ENCODE measurements at regions not wholly inside any gene's neighbourhood (a gene's known extent, or its start where the extent isn't known, plus 50 kb on each side); places are given as distances from the start of the nearest gene placed in this dataset.

DNA sequence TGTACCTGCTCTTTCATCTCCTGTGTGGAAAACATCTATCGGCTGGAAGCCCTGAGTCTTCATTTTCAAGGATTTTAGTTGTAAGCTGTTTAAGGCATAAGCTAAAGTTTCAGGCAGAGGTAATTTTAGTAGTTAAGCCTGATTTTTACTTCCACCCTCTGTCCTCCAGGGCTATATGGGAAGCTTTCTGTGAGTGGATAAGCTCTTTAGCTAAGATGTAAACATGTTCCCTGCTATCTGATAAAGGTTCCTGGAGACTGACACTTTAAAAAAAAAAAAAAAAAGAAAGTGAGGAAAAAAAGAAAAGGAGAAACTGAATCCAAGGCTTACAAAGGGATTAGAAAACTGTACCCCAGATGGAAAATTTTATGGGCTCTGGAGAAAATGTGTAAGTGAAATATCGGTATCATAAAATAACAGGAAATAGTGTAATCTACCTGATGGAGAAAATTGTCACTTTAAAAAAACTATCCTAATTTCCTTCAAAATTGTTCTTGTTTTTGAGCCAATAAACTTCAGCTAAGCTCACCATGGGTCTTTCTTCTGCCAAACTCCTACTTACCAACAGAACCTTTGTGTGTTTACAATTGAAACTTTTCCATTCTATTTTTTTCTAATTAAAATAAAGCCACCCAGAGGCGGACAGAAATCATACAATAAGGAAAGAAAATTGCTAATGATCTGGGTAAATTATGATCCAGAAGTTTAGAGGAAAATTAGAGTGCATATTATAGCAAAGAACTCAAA lies 180.5 kb downstream of the TGFB2 start:
- no peak for DNase-seq
- intact Hi-C loops (cut with micrococcal nuclease): loop anchor here (10.0 kb wide), 1 partner anchor 191 kb away; no protein-coding TSS in a partner anchor
- no peak for TF ChIP-seq CTCF (IDR thresholded peaks at IDR 0.05; ENCODE audit: borderline replicate concordance)
- H3K27ac ChIP-seq (replicated peaks): no peak overlapping the region
- no peaks in the 10 kb centered on the region for H3K4me1 ChIP-seq
- H3K27me3 ChIP-seq (ENCODE audit: low read depth): no peaks in the 10 kb centered on the region
- H3K36me3 ChIP-seq: no peaks in the 10 kb centered on the region
- no peak overlapping the region for H3K4me3 ChIP-seq
- H3K9me3 ChIP-seq (replicated peaks): no peaks in the 10 kb centered on the region

DNA sequence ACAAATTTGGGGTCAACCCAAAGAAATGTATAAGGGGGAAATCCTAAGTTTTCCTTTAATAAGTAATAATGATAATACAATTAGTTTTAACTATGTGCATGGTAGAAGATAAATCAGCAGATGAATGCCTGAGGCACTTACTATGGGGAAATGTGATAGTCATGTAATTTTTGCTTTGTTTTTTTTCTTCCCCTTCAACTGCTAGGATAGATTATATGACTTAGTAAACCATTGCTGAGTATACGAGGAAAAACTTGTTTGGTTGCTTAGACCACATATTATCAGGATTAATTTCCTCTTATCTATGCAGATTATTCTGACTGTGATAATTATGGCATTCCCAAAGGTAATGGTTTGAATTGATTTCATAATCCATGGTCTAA lies 181.1 kb downstream of the TGFB2 start:
- no peak for TF ChIP-seq CTCF (IDR thresholded peaks at IDR 0.05; ENCODE audit: borderline replicate concordance)
- H3K9me3 ChIP-seq (replicated peaks): no peaks in the 10 kb centered on the region
- no peak for DNase-seq
- intact Hi-C loops (cut with micrococcal nuclease): loop anchor here (10.0 kb wide), 1 partner anchor 191 kb away; no protein-coding TSS in a partner anchor
- no peaks in the 10 kb centered on the region for H3K36me3 ChIP-seq
- no peaks in the 10 kb centered on the region for H3K27me3 ChIP-seq (ENCODE audit: low read depth)
- H3K4me1 ChIP-seq: no peaks in the 10 kb centered on the region
- H3K27ac ChIP-seq (replicated peaks): no peak overlapping the region
- no peak overlapping the region for H3K4me3 ChIP-seq

DNA sequence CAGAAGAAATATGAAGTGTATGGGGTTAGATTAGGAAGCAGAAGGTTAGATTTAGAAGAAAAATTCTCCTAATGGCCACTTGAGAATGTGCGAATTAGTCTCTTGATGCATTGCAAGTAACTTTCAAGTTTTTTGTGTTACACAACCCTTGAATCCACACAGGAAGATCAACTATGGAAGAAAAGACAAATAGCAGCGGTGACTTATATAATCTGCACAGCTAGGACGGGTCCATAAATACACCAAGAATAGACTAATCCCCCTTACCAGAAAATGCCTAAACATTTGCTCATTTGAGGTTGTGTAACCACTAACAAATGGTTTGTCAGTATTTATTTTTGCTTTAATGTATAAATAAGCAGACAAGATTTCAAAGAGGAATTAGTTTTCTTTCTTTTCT lies 182.6 kb downstream of the TGFB2 start:
- intact Hi-C loops (cut with micrococcal nuclease): loop anchor here (10.0 kb wide), 1 partner anchor 193 kb away; no protein-coding TSS in a partner anchor
- no peak overlapping the region for H3K27ac ChIP-seq (replicated peaks)
- TF ChIP-seq CTCF (IDR thresholded peaks at IDR 0.05; ENCODE audit: borderline replicate concordance): no peak

GRCh38 chr1:218529646-218530300 lies 184.6 kb downstream of the TGFB2 start:
- no peak overlapping the region for H3K4me3 ChIP-seq
- DNase-seq: no peak
- no peaks in the 10 kb centered on the region for H3K36me3 ChIP-seq
- no peaks in the 10 kb centered on the region for H3K9me3 ChIP-seq (replicated peaks)
- no peak overlapping the region for H3K27ac ChIP-seq (replicated peaks)
- TF ChIP-seq CTCF (IDR thresholded peaks at IDR 0.05; ENCODE audit: borderline replicate concordance): no peak
- no peaks in the 10 kb centered on the region for H3K27me3 ChIP-seq (ENCODE audit: low read depth)
- intact Hi-C loops (cut with micrococcal nuclease): loop anchor here (10.0 kb wide), 1 partner anchor 195 kb away; no protein-coding TSS in a partner anchor
- H3K4me1 ChIP-seq: no peaks in the 10 kb centered on the region

More for the DNA sequence above, 182.6 kb downstream of the TGFB2 start:
- H3K27me3 ChIP-seq (ENCODE audit: low read depth): no peaks in the 10 kb centered on the region
- no peaks in the 10 kb centered on the region for H3K9me3 ChIP-seq (replicated peaks)
- H3K36me3 ChIP-seq: no peaks in the 10 kb centered on the region
- no peak overlapping the region for H3K4me3 ChIP-seq
- DNase-seq: no peak
- H3K4me1 ChIP-seq: no peaks in the 10 kb centered on the region

DNA sequence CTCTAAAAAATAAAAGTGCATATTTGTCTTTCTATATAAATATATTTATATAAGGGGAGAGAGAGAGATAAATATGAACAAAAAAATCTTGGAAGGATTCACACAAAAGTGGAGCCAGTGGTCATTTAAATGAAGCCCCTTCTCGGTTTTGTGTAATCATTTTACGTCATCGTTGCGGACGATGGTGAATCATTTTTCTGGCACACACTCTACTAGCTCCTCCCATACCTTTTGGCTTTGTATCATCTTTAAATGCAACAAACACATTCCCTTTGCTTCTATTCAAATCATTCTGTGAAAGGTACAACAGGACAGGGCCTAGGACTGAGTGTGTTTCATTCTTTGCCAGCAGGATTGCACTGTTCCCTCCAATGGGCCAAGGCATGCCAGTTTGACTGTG lies 186.8 kb downstream of the TGFB2 start:
- Histone ChIP-seq H3K27ac (replicated peaks) (no peak overlapping the region), H3K4me3 (no peak overlapping the region), H3K9me3 (replicated peaks) (no peaks in the 10 kb centered on the region), H3K36me3 (no peaks in the 10 kb centered on the region), H3K27me3 (ENCODE audit: low read depth) (no peaks in the 10 kb centered on the region), H3K4me1 (no peaks in the 10 kb centered on the region)
- intact Hi-C loops (cut with micrococcal nuclease): no loop called here
- no peak for DNase-seq
- no peak for TF ChIP-seq CTCF (IDR thresholded peaks at IDR 0.05; ENCODE audit: borderline replicate concordance)

All from left ventricle myocardium inferior (tissue), 1 donor.